Esophagus muscularis mucosa (tissue), 4 donors: ENCODE measurements at regions not wholly inside any gene's neighbourhood (a gene's known extent, or its start where the extent isn't known, plus 50 kb on each side); places are given as distances from the start of the nearest gene placed in this dataset.

ENCODE experiments used
- DNase-seq: peaks from one replicate; pipeline ENCODE4 v3.0.0-alpha.2; 2017; ENCODE audit errors: extremely low spot score
- H3K27ac ChIP-seq, 4 donors: fragments of 200-600 bp; sonication (generic); replicated peaks in 1 of 4; 1 replicate in 3 of 4; 2 replicates in 1 of 4; pipeline ENCODE4 v1.5.1; 2016 to 2019; ENCODE audit warnings: mild to moderate bottlenecking in 1 of 4
- H3K27me3 ChIP-seq, 4 donors: fragments of 200-600 bp; sonication (generic); one replicate each; pipeline versions ENCODE4 v1.5.1 to v1.6.0; 2016 to 2019
- H3K36me3 ChIP-seq, 4 donors: fragments of 200-600 bp; sonication (generic); one replicate each; pipeline ENCODE4 v1.5.1; 2016 to 2019
- H3K4me1 ChIP-seq, 4 donors: fragments of 200-600 bp; sonication (generic); one replicate each; pipeline ENCODE4 v1.5.1; 2016 to 2019
- H3K4me3 ChIP-seq, 4 donors: fragments of 200-600 bp; sonication (generic); 1 replicate in 2 of 4; 2 replicates in 2 of 4; pipeline ENCODE4 v1.5.1; 2016 to 2019; ENCODE audit warnings: mild to moderate bottlenecking in 4 of 4, moderate library complexity in 1 of 4
- H3K9me3 ChIP-seq, 4 donors: fragments of 200-600 bp; sonication (generic); 1 replicate in 3 of 4; 2 replicates in 1 of 4; pipeline ENCODE4 v1.5.1; 2016 to 2019
- CTCF ChIP-seq, 3 experiments: fragments of 200-600 bp in 2 of 3; fragments of 450-650 bp in 1 of 3; sonication (generic) in 2 of 3; IDR thresholded peaks; one replicate each; pipeline ENCODE4 v1.5.1; 2017 to 2019; ENCODE audit warnings: antibody characterized with exemption in 3 of 3, mild to moderate bottlenecking in 2 of 3, moderate library complexity in 1 of 3
- EP300 ChIP-seq: sonication (generic); formaldehyde crosslinking; IDR thresholded peaks from one replicate; pipeline ENCODE4 v1.6.1; 2017; ENCODE audit warnings: antibody characterized with exemption
- POLR2A ChIP-seq: fragments of 450-650 bp; IDR thresholded peaks from one replicate; pipeline ENCODE4 v1.6.1; 2017; ENCODE audit warnings: antibody characterized with exemption, moderate library complexity, mild to moderate bottlenecking, low read depth
- POLR2AphosphoS5 ChIP-seq, 2 donors: sonication (generic); formaldehyde crosslinking; IDR thresholded peaks; one replicate each; pipeline ENCODE4 v1.6.1; 2017; ENCODE audit warnings: antibody characterized with exemption in 2 of 2
- WGBS: methylation state at CpG from one replicate; pipeline ENCODE4 v1.1.5; 2018; 5-methylcytosine and 5-hydroxymethylcytosine counted together
- intact Hi-C: fragments of 100-400 bp; cut with DNase I; formaldehyde crosslinking; loops from one replicate; pipeline ENCODE4 v1.15.1; 2023

DNA sequence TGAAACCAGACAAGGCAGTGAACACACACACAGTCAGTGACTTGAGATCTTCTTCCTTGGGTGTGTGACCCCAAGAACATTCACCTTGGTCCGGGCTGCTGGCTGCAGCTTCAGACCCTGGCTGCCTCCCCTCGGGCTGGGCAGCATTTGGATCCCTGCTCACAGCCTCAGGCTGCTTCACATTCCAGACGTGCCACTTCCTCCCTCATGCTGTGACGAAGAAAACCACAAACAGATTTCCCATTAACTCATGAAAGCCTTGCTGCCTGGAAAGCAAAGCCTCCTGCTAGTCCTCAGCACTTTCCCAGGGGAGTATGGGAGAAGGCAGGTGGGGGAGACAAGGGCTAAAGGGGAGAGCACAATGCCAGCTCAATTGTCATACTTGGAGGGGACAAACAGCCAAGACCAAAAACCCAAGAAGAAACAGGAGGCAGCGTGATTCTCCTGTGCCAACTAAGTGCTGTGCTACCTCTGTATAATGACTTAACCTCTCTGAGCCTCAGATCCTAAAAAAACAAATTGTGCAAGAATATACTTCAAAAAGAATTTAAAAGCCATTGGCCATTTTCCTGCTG lies 594.6 kb upstream of the BRINP1 start:
- Histone ChIP-seq H3K36me3 (no peaks in the 10 kb centered on the region), H3K4me3 (no peak overlapping the region), H3K4me1 (peaks cover 7 to 19% (median 15%) of the 10 kb centered on the region in 4 donors), H3K9me3 (peaks cover 0 to 6% (median 0%) of the 10 kb centered on the region in 4 donors), H3K27ac (peak overlapping the region in 3 of 4 donors; percentile 4 to 27 (median 24)), H3K27me3 (no peaks in the 10 kb centered on the region)
- TF ChIP-seq EP300 (no peak), POLR2AphosphoS5 (IDR thresholded peaks at IDR 0.05) (peak; percentile 22 to 66)
- WGBS = 25% methylated on average over 2 of the region's 5 CpGs
- intact Hi-C loops = no loop called here
- no peak for DNase-seq

DNA sequence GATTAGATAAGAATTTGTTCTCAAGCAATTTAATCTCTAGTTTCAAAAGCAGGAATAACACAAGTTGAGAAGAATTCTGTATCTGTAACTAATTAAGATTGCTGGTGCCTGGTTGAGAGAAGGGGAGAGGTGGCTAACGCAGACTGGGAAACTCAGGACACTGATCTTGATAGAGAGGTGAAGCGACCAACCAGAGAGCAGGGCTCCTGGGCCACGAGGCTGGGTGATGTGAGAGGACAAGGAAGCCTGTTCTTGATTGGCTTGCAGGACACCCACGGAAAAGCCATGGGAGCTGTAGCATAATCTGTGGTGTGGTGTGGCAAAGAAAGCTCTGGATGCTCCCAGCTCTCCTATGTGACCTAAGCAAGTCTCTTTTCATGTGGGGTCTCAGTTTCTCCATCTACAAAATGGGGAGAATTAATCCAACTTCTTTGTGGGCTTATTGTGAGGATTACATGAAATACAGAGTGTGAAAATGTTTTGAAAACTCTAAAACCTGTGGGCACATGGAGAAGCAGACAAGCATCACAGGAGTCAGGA lies 594.1 kb upstream of the BRINP1 start:
- TF ChIP-seq CTCF (IDR thresholded peaks at IDR 0.05) = no peak
- TF ChIP-seq EP300 = no peak
- TF ChIP-seq POLR2A = no peak
- TF ChIP-seq POLR2AphosphoS5 (IDR thresholded peaks at IDR 0.05) = no peak
- WGBS = 35% methylated on average over 4 of the region's 4 CpGs
- H3K4me1 ChIP-seq = peaks cover 7 to 15% (median 13%) of the 10 kb centered on the region in 4 donors
- no peak overlapping the region for H3K4me3 ChIP-seq
- intact Hi-C loops = no loop called here
- peak overlapping the region; percentile 4 to 35 (median 26) for H3K27ac ChIP-seq
- H3K27me3 ChIP-seq = no peaks in the 10 kb centered on the region
- H3K9me3 ChIP-seq = peaks cover 0 to 6% (median 0%) of the 10 kb centered on the region in 4 donors
- no peaks in the 10 kb centered on the region for H3K36me3 ChIP-seq
- DNase-seq = no peak

DNA sequence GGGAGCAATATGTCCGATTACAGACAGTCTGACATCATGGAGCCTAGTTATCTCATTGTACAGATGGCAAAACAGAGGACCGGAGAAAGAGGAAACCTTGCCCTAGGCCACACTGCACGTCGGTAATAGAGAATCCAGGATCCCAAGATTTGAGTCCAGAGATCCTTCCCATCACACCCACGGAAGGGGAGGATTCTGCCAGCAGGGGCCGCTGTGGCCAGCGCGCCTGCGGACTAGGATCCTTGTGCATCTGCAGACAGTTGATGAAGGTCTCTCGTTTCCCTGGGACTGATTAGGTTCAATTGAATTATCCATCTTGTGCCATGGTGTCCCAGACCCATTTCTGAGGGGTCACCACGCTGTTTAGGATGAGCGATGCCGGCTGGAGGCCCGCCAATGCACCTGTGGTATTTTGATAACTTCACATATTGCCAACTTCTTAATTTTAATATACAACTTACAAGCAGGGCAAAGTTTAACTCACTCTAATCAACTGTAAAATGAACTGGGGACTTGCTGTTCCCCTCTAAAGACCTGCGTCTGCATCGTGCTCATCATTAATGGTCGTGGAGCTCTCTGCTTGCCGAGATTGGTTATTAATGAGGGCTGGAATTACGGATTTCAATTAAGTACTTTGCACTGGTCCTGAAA lies 592.7 kb upstream of the BRINP1 start:
- no peak overlapping the region for H3K27ac ChIP-seq
- peaks cover 7 to 19% (median 13%) of the 10 kb centered on the region in 4 donors for H3K4me1 ChIP-seq
- DNase-seq = no peak
- no peaks in the 10 kb centered on the region for H3K36me3 ChIP-seq
- H3K4me3 ChIP-seq = no peak overlapping the region
- peak in 2 of 3 experiments; percentile 41 to 63 for TF ChIP-seq CTCF (IDR thresholded peaks at IDR 0.05)
- no peak for TF ChIP-seq POLR2A
- 40% methylated on average over 16 of the region's 19 CpGs for WGBS
- H3K27me3 ChIP-seq = no peaks in the 10 kb centered on the region
- H3K9me3 ChIP-seq = peaks cover 0 to 2% (median 0%) of the 10 kb centered on the region in 4 donors
- intact Hi-C loops = no loop called here

- Histone ChIP-seq H3K4me1 (peaks cover 7 to 36% (median 25%) of the 10 kb centered on the region in 4 donors), H3K27ac (no peak overlapping the region), H3K27me3 (no peaks in the 10 kb centered on the region), H3K4me3 (no peak overlapping the region), H3K36me3 (no peaks in the 10 kb centered on the region), H3K9me3 (no peaks in the 10 kb centered on the region)
- intact Hi-C loops = loop anchor here (10.0 kb wide), 1 partner anchor 95 kb away; no protein-coding TSS in a partner anchor
- no peak for DNase-seq
- WGBS = 68% methylated on average over 6 of the region's 6 CpGs
- TF ChIP-seq CTCF (IDR thresholded peaks at IDR 0.05) (no peak), POLR2A (no peak), EP300 (no peak), POLR2AphosphoS5 (IDR thresholded peaks at IDR 0.05) (no peak)
Observed at GRCh38 chr9:119959846-119960545, 590.8 kb upstream of the BRINP1 start.

DNA sequence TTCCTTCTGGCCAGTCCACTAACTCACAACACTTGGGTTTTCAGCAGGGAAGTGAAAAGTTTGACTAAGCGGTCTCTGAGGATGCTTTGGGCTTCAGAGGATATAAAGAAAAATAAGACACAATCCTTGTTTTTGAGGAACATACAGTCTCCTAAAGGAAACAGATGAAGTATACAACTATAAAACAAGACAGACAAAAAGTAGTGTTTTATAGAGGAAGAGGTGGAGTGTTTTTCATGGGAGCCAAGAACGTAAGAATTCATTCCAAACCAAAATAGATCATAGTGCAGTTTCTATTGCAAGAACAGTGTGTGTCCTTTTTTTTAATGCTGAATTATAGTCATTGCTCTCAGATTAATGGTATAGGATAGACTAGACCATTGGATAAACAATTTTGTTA lies 586.9 kb upstream of the BRINP1 start:
- H3K4me3 ChIP-seq = no peak overlapping the region
- TF ChIP-seq EP300 (no peak), CTCF (IDR thresholded peaks at IDR 0.05) (no peak), POLR2A (no peak), POLR2AphosphoS5 (IDR thresholded peaks at IDR 0.05) (no peak)
- 48% methylated on average over 2 of the region's 2 CpGs for WGBS
- no peak for DNase-seq
- intact Hi-C loops = loop anchor here (10.0 kb wide), 1 partner anchor 91 kb away; no protein-coding TSS in a partner anchor
- no peaks in the 10 kb centered on the region for H3K9me3 ChIP-seq
- no peaks in the 10 kb centered on the region for H3K27me3 ChIP-seq
- H3K36me3 ChIP-seq = no peaks in the 10 kb centered on the region
- peaks cover 0 to 36% (median 21%) of the 10 kb centered on the region in 4 donors for H3K4me1 ChIP-seq
- peak overlapping the region in 2 of 4 donors; percentile 1 to 39 for H3K27ac ChIP-seq
